ENCODE measurements at regions not wholly inside any gene's neighbourhood (a gene's known extent, or its start where the extent isn't known, plus 50 kb on each side); places are given as distances from the start of the nearest gene placed in this dataset.

DNA sequence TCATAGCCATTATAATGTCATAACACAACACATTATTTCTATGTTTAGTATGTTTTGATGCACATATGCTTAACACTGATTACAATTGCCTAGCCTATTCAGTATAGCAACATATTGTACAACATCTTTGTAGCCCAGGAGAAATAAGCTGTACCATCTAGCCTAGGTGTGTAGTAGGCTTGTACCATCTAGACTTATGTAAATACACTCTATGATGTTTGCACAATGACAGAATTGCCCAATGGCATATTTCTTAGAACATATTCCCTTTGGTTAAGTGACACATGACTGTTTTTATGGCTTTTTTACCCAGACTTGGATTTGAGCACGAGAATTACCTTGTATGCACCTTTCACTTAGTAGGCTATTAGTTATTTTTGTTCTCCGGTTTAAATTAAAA lies 64.5 kb upstream of the HIVEP1 start:
- TF ChIP-seq, protein P1, sequence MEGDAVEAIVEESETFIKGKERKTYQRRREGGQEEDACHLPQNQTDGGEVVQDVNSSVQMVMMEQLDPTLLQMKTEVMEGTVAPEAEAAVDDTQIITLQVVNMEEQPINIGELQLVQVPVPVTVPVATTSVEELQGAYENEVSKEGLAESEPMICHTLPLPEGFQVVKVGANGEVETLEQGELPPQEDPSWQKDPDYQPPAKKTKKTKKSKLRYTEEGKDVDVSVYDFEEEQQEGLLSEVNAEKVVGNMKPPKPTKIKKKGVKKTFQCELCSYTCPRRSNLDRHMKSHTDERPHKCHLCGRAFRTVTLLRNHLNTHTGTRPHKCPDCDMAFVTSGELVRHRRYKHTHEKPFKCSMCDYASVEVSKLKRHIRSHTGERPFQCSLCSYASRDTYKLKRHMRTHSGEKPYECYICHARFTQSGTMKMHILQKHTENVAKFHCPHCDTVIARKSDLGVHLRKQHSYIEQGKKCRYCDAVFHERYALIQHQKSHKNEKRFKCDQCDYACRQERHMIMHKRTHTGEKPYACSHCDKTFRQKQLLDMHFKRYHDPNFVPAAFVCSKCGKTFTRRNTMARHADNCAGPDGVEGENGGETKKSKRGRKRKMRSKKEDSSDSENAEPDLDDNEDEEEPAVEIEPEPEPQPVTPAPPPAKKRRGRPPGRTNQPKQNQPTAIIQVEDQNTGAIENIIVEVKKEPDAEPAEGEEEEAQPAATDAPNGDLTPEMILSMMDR (IDR thresholded peaks at IDR 0.05) = no peak
- TF ChIP-seq EZH2 (IDR thresholded peaks at IDR 0.05) = no peak

Data from neural progenitor cell (in vitro differentiated cells).